H9 (cell line): ENCODE measurements at regions not wholly inside any gene's neighbourhood (a gene's known extent, or its start where the extent isn't known, plus 50 kb on each side); places are given as distances from the start of the nearest gene placed in this dataset.

Source experiments
- DNase-seq: peaks from one replicate; pipeline ENCODE4 v3.0.0-alpha.2; 2017
- H2AFZ ChIP-seq: one replicate; pipeline ENCODE4 v1.6.1; 2013; ENCODE audit warnings: mild to moderate bottlenecking, low read length, control low read depth, moderate library complexity
- H2AK5ac ChIP-seq: 2 replicates; pipeline ENCODE4 v1.6.1; 2013; ENCODE audit warnings: low read length, control low read depth, mixed read lengths; ENCODE audit not compliant: insufficient read length
- H2BK120ac ChIP-seq: one replicate; pipeline ENCODE4 v1.6.1; 2013; ENCODE audit warnings: low read depth, mild to moderate bottlenecking, low read length, control low read depth, inconsistent platforms; ENCODE audit not compliant: poor library complexity, severe bottlenecking
- H2BK12ac ChIP-seq: 2 replicates; pipeline ENCODE4 v1.6.1; 2013; ENCODE audit warnings: low read length, control low read depth, mixed read lengths, low read depth; ENCODE audit not compliant: insufficient read length
- H2BK15ac ChIP-seq: 2 replicates; pipeline ENCODE4 v1.6.1; 2013; ENCODE audit warnings: low read depth, low read length, control low read depth
- H2BK20ac ChIP-seq: one replicate; pipeline ENCODE4 v1.6.1; 2013; ENCODE audit warnings: low read depth, mild to moderate bottlenecking, low read length, control low read depth, inconsistent platforms; ENCODE audit not compliant: poor library complexity, severe bottlenecking
- H2BK5ac ChIP-seq: 2 replicates; pipeline ENCODE4 v1.6.1; 2013; ENCODE audit warnings: low read length, control low read depth, mixed read lengths; ENCODE audit not compliant: insufficient read length
- H3K14ac ChIP-seq: 2 replicates; pipeline ENCODE4 v1.6.1; 2013; ENCODE audit warnings: low read length, control low read depth; ENCODE audit not compliant: insufficient read depth
- H3K18ac ChIP-seq: 2 replicates; pipeline ENCODE4 v1.6.1; 2013; ENCODE audit warnings: low read depth, mild to moderate bottlenecking, mixed read lengths, low read length, control low read depth; ENCODE audit not compliant: insufficient read length
- H3K23ac ChIP-seq: 2 replicates; pipeline ENCODE4 v1.6.1; 2013; ENCODE audit warnings: low read length, control low read depth, mixed read lengths, low read depth; ENCODE audit not compliant: insufficient read length
- H3K23me2 ChIP-seq: 2 replicates; pipeline ENCODE4 v1.6.1; 2013; ENCODE audit warnings: low read depth, mild to moderate bottlenecking, mixed read lengths, low read length, control low read depth; ENCODE audit not compliant: insufficient read length, poor library complexity, severe bottlenecking
- H3K27ac ChIP-seq: 2 replicates; pipeline ENCODE4 v1.5.1; 2013; ENCODE audit warnings: low read length, control low read depth, mixed read lengths, low read depth; ENCODE audit not compliant: insufficient read length
- H3K27me3 ChIP-seq: 2 replicates; pipeline ENCODE4 v1.6.1; 2013; ENCODE audit warnings: low read length, control low read depth, inconsistent platforms; ENCODE audit not compliant: insufficient read depth
- H3K4ac ChIP-seq: 2 replicates; pipeline ENCODE4 v1.6.1; 2013; ENCODE audit warnings: low read depth, mild to moderate bottlenecking, control low read depth, inconsistent platforms, low read length, moderate library complexity
- H3K4me1 ChIP-seq: 2 replicates; pipeline ENCODE4 v1.6.1; 2013; ENCODE audit warnings: low read length, control low read depth, inconsistent platforms; ENCODE audit not compliant: insufficient read depth
- H3K4me2 ChIP-seq: 2 replicates; pipeline ENCODE4 v1.6.1; 2013; ENCODE audit warnings: low read length, control low read depth, mixed read lengths; ENCODE audit not compliant: insufficient read length, insufficient read depth
- H3K56ac ChIP-seq: 2 replicates; pipeline ENCODE4 v1.6.1; 2013; ENCODE audit warnings: low read depth, mild to moderate bottlenecking, mixed read lengths, low read length, control low read depth; ENCODE audit not compliant: insufficient read length
- H3K79me1 ChIP-seq: 2 replicates; pipeline ENCODE4 v1.6.1; 2013; ENCODE audit warnings: low read depth, mild to moderate bottlenecking, moderate library complexity, low read length, control low read depth, inconsistent platforms; ENCODE audit not compliant: insufficient read depth, poor library complexity, severe bottlenecking
- H3K79me2 ChIP-seq: 2 replicates; pipeline ENCODE4 v1.6.1; 2013; ENCODE audit warnings: low read length, control low read depth, inconsistent platforms; ENCODE audit not compliant: insufficient read depth
- H3K9ac ChIP-seq: 2 replicates; pipeline ENCODE4 v1.6.1; 2013; ENCODE audit warnings: low read length, control low read depth, mixed read lengths; ENCODE audit not compliant: insufficient read length; ENCODE audit errors: extremely low read depth
- H3K9me3 ChIP-seq: one replicate; pipeline ENCODE4 v1.6.1; 2013; ENCODE audit warnings: low read depth, low read length, inconsistent platforms; ENCODE audit not compliant: control insufficient read depth
- H3T11ph ChIP-seq: one replicate; pipeline ENCODE4 v1.6.1; 2013; ENCODE audit warnings: mild to moderate bottlenecking, low read length, control low read depth, inconsistent platforms
- H4K20me1 ChIP-seq: one replicate; pipeline ENCODE4 v1.6.1; 2013; ENCODE audit not compliant: control insufficient read depth, insufficient read length, insufficient read depth
- H4K5ac ChIP-seq: 2 replicates; pipeline ENCODE4 v1.6.1; 2013; ENCODE audit warnings: low read depth, mild to moderate bottlenecking, mixed read lengths, low read length, control low read depth; ENCODE audit not compliant: insufficient read length
- H4K8ac ChIP-seq: replicated peaks from 2 replicates; pipeline ENCODE4 v1.6.1; 2013; ENCODE audit warnings: low read length, control low read depth, mixed read lengths, low read depth; ENCODE audit not compliant: insufficient read length
- H4K91ac ChIP-seq: 2 replicates; pipeline ENCODE4 v1.6.1; 2013; ENCODE audit warnings: low read depth, mild to moderate bottlenecking, moderate library complexity, mixed read lengths, low read length, control low read depth; ENCODE audit not compliant: insufficient read length
- H3K27ac Mint-ChIP-seq, 3 experiments: 2 replicates in 2 of 3; 3 replicates in 1 of 3; pipeline ENCODE4 v1.8.0; 2020 to 2021; ENCODE audit warnings: mixed read lengths in 3 of 3, mild to moderate bottlenecking in 1 of 3, moderate library complexity in 1 of 3
- H3K27me3 Mint-ChIP-seq: 2 replicates; pipeline ENCODE4 v1.8.0; 2021; ENCODE audit warnings: low read depth, mild to moderate bottlenecking, moderate library complexity, mixed read lengths
- H3K36me3 Mint-ChIP-seq, 3 experiments: 2 replicates in 2 of 3; 3 replicates in 1 of 3; pipeline ENCODE4 v1.8.0; 2020 to 2021; ENCODE audit warnings: low read depth in 3 of 3, mixed read lengths in 3 of 3; ENCODE audit not compliant: insufficient read depth in 1 of 3
- H3K4me1 Mint-ChIP-seq, 2 experiments: 2 replicates each; pipeline ENCODE4 v1.8.0; 2020; ENCODE audit warnings: mixed read lengths in 2 of 2
- H3K4me3 Mint-ChIP-seq, 2 experiments: 2 replicates in 1 of 2; 3 replicates in 1 of 2; pipeline ENCODE4 v1.8.0; 2020 to 2021; ENCODE audit warnings: mild to moderate bottlenecking in 2 of 2, mixed read lengths in 2 of 2, moderate library complexity in 1 of 2
- H3K9me3 Mint-ChIP-seq, 2 experiments: 2 replicates in 1 of 2; 3 replicates in 1 of 2; pipeline ENCODE4 v1.8.0; 2020; ENCODE audit warnings: mild to moderate bottlenecking in 2 of 2, mixed read lengths in 2 of 2, moderate library complexity in 1 of 2
- WGBS: extraction: QIAGEN DNeasy Blood & Tissue Kit; methylation state at CpG from one replicate; pipeline ENCODE4 v1.1.7; 2013; ENCODE audit warnings: missing lambda C conversion rate, low lambda C conversion rate, mixed read lengths; ENCODE audit not compliant: insufficient read length; ENCODE audit errors: extremely low coverage; 5-methylcytosine and 5-hydroxymethylcytosine counted together
- TF ChIP-seq, protein P1 (sequence below): fragments of 200-600 bp; sonication (generic); conservative IDR thresholded peaks from 3 replicates; pipeline ENCODE4 v1.8.0; 2021; ENCODE audit warnings: antibody characterized with exemption, mild to moderate bottlenecking

DNA sequence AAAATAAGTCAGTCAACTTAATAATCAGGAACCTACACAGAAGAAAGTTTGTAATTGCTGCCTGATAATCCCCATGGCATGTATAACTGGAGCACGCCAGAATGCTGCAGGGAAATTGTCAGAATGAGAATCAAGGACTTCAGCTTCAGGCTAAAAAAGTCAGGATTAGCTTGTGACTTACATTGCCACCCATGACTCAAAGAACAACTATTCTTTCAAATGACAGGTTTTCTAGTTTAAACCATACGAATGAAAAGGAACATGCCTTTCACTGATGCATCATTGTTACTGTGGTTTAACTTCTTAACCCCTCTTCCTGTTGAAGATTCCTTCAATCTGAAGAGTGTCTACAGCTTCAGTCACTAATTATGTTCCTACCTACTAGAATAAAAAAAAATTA, 112.4 kb downstream of the ISL1 start:
- H3K27me3 ChIP-seq = no peaks in the 10 kb centered on the region
- H2BK12ac ChIP-seq = no peak overlapping the region

More for the DNA sequence above, 112.4 kb downstream of the ISL1 start:
- H2BK15ac ChIP-seq = no peak overlapping the region
- no peak overlapping the region for H3K4me2 ChIP-seq
- no peaks in the 10 kb centered on the region for H3K79me2 ChIP-seq
- no peaks in the 10 kb centered on the region for H4K20me1 ChIP-seq
- no peak overlapping the region for H4K5ac ChIP-seq
- H3K9ac ChIP-seq = no peak overlapping the region
- no peak overlapping the region for H3K23ac ChIP-seq
- H3K79me1 ChIP-seq = no peaks in the 10 kb centered on the region
- Mint-ChIP-seq H3K27me3 (no peaks in the 10 kb centered on the region), H3K27ac (no peak overlapping the region), H3K36me3 (no peaks in the 10 kb centered on the region; a peak in 1 of 7 replicates), H3K4me3 (no peak overlapping the region), H3K9me3 (no peaks in the 10 kb centered on the region; a peak in 1 of 5 replicates), H3K4me1 (no peaks in the 10 kb centered on the region)
- no peak overlapping the region for H2AFZ ChIP-seq
- no peak for DNase-seq
- H2BK20ac ChIP-seq = no peak overlapping the region
- no peak overlapping the region for H2BK5ac ChIP-seq
- H3K27ac ChIP-seq = no peak overlapping the region
- no peak overlapping the region for H3K4ac ChIP-seq
- no peak overlapping the region for H4K91ac ChIP-seq
- H2BK120ac ChIP-seq = no peak overlapping the region
- no peak overlapping the region for H2AK5ac ChIP-seq
- no CpG with 5 or more reads among the region's 2 CpGs for WGBS
- no peaks in the 10 kb centered on the region for H3K23me2 ChIP-seq
- no peak overlapping the region for H3K56ac ChIP-seq
- TF ChIP-seq, protein P1, sequence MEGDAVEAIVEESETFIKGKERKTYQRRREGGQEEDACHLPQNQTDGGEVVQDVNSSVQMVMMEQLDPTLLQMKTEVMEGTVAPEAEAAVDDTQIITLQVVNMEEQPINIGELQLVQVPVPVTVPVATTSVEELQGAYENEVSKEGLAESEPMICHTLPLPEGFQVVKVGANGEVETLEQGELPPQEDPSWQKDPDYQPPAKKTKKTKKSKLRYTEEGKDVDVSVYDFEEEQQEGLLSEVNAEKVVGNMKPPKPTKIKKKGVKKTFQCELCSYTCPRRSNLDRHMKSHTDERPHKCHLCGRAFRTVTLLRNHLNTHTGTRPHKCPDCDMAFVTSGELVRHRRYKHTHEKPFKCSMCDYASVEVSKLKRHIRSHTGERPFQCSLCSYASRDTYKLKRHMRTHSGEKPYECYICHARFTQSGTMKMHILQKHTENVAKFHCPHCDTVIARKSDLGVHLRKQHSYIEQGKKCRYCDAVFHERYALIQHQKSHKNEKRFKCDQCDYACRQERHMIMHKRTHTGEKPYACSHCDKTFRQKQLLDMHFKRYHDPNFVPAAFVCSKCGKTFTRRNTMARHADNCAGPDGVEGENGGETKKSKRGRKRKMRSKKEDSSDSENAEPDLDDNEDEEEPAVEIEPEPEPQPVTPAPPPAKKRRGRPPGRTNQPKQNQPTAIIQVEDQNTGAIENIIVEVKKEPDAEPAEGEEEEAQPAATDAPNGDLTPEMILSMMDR = no peak
- no peak overlapping the region for H4K8ac ChIP-seq
- no peaks in the 10 kb centered on the region for H3K4me1 ChIP-seq
- no peaks in the 10 kb centered on the region for H3K9me3 ChIP-seq
- no peak overlapping the region for H3K18ac ChIP-seq
- H3K14ac ChIP-seq = no peak overlapping the region
- no peak overlapping the region for H3T11ph ChIP-seq
